NCI-H748 (cell line): ENCODE measurements at regions not wholly inside any gene's neighbourhood (a gene's known extent, or its start where the extent isn't known, plus 50 kb on each side); places are given as distances from the start of the nearest gene placed in this dataset.
A peak's percentile ranks its signal among the peaks of the same experiment; 100 is the strongest.

Source experiments
- DNase-seq: peaks from one replicate; lab custom pipeline; 2025; ENCODE audit not compliant: unreplicated experiment; lab: John Stamatoyannopoulos, UW

DNA sequence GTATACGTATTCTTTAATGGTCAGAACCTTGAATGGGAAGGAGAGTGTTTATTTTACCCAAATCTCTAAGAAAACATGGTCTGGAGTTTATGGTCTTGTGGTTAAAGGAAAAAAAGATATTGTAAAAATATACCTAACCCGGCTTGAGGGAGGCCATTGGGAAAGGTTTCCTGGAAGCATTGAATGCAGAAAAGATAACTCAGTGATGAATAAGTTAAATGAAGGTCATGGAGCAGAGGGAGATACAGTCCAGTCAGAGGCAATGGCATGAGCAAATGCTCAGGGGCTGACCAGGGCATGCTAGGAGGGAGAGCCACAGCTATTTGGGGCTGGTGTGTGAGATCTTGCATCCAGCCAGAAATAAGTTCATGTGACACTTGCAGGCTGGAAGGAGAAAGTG lies 430.4 kb upstream of the CDH5 start:
- no peak for DNase-seq

- no peak for DNase-seq
Observed at GRCh38 chr16:65934443-65934842, 432.0 kb upstream of the CDH5 start.

DNA sequence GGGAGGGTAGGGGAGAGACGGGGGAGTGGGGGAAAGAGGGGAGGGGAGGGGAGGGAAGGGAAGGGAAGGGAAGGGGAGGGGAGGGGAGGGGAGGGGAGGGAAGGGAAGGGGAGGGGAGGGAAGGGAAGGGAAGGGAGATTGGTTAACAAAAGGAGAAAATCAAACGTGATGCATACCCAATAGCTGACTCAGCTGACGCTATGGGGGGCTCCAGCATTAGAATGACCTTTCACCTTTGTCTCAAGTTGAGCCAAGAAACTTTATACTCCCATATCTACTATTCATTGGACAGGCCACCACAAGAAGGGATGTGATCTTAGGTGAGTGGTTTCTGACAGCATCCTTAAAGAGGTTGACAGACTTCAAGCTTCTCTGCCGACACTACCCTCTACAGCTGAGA lies 432.8 kb upstream of the CDH5 start:
- no peak for DNase-seq

- DNase-seq: no peak
Observed at GRCh38 chr16:65932350-65933072, 434.0 kb upstream of the CDH5 start.

DNA sequence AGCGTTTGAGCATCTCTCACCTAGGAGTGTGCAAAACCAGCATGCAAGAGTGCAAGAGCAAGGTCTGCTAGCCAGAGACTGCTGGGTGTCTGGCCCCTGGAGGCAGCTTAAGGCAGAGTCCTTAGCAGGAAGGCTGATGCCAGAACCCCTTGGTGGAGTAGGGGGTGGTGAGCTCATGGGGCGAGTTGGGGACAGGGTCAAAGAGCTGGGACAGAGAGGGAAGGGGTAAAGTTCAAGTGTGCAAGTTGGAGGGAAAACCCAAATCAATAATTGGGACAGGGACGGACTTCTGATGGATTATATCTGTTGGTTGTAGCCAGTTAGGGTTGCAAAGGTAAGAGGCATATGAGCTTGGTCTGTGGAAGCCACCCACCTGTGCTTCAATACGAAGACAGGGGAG lies 443.6 kb upstream of the CDH5 start:
- DNase-seq: no peak

- no peak for DNase-seq
Observed at GRCh38 chr16:65919986-65920376, 446.5 kb upstream of the CDH5 start.

- DNase-seq: peak; percentile 41
Observed at GRCh38 chr16:65919145-65919985, 447.1 kb upstream of the CDH5 start.

DNA sequence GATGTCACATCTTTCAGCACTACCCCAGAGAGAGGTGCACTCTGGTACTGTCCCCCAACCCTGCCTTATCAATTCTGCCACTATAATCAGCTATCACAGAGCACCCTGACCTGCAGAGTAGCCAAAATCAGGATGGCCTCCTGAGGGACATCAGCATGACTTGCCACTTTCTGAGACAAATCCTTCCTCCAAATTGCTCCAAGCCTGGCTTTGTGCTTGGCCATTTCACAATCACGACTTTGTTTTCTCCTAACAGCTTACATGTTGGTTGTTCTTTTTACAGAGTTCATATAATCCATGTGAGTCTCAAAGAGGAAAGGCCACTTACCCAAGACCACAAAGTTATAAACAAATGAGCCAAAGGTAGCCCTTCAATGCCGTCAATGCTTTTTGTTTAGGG lies 449.0 kb upstream of the CDH5 start:
- no peak for DNase-seq

GRCh38 chr16:65916995-65917394 lies 449.5 kb upstream of the CDH5 start:
- no peak for DNase-seq

DNA sequence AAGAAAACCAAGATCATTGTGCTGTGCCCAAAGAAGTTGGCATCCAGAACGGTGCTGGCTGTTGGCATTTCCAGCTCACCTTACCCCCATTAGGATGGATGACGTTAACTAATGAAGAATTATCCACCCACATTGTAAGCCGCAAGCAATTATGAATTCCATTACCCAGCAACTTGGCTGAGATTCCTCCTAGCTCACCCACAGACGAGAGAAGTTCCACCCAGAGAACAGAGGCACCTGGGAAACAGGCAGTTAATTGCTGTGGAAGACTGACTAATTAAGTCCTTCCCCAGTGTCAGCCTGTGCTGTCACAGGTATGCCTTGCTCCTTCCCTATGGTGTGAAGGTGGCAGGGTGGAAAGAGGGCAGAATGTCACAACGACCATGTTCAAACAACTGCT lies 456.2 kb upstream of the CDH5 start:
- DNase-seq: no peak

DNA sequence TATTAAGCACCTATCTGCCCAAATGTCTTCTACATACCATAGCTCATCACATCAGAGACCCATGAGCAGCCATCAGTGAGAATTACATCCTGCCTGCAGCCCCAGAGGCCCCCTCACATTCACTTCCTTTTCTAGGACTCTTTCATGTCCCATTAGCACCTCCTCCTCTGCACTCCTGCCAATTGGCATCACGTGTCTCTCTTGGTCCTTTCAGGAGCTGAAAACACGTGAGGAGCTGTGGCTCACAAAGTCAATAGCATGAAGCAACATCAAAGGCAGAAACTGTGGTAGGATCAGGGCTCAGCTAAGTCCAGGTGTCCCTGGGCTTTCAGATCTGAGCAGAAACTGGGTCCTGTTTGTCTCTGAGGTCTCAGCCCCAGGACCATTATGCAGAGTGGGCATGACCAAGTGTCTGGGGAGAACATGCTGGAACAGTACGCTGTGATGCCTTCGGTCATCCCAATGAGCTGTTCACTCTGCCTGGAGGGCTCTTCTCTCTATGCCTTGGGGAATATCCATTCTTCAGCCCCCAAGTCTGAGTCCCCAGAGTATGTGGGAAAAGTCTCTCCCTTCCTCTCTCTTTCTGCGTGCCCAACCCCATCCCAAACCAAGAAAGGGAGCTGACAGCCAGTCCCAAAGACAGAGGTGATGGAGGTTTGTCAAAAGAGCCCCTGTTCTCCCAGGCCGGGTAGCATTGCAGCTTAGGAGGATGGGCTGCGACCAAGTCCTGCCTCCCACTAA lies 457.0 kb upstream of the CDH5 start:
- DNase-seq: peak; percentile 13

- peak; percentile 72 for DNase-seq
Observed at GRCh38 chr16:65908568-65908967, 457.9 kb upstream of the CDH5 start.

DNA sequence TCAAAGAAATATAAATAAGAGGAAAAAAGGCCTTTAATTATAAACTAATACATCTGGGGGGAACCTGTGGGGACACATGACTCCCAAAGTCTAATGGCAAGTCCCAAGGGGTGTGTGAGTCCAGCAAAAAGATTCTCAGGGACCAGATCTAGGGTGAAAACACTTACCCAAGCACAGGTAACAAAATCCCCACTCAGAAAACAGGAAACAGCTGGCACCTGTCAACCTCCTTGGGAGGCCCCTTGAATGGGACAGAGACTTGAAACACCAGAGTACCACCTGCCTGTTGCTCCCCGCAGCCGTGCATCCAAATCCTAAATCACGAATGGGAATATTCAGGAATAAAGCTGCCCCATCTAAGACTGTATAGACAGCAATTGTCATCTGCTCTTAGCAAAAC lies 461.2 kb upstream of the CDH5 start:
- DNase-seq: peak; percentile 13

DNA sequence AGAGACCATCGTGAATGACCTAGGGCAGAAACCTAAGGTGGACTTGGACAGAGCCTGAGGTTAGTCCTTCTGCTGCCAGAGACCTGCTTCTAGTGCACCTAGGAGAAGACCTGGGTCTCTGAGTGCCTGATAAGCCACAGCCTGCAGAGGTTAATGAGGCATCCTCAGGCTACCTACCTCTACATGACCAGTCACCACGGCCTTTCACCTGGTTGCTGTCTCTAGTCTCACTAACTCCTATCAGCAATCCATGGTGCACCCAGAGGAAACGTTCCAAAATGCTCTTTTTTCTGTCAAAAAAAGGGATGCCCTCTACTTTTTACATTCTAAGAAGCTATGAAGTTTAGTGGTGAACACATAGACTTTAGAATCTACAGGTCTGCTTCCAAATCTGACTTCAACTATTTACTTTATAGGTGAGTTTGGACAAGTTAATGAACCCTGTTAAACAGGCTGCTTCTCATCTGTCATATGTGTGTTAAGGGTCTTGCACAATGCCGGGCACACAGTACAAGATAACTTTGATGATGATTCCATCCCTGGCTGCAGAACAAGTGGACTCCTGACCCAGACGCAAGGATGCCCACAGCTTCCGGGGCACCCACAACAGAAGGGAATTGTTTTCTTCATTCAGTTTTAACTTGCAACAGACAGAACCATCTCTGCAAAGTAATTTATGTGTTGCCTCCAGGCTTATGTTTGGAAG lies 469.9 kb upstream of the CDH5 start:
- no peak for DNase-seq

GRCh38 chr16:65895906-65896305 lies 470.6 kb upstream of the CDH5 start:
- no peak for DNase-seq

GRCh38 chr16:65895486-65895885 lies 471.0 kb upstream of the CDH5 start:
- DNase-seq: no peak

DNA sequence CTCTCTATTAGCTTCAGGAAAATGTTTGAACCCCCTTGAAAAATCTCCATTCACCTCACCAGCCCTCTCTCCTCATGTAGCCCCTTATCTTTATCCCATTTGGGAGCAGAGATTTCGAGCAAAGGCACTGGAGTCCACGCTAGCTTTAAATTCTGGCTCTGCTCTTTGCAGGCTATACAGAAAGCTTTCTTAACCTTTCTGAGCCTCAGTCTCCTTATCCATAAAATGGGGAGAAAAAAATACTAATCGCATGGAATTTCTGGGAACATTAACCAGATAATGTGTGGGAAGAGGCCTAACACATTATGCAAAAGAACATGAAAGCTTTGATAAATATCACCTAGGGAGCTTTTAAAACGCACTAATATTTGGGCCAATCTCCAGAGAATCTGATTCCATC lies 476.3 kb upstream of the CDH5 start:
- DNase-seq: no peak

DNA sequence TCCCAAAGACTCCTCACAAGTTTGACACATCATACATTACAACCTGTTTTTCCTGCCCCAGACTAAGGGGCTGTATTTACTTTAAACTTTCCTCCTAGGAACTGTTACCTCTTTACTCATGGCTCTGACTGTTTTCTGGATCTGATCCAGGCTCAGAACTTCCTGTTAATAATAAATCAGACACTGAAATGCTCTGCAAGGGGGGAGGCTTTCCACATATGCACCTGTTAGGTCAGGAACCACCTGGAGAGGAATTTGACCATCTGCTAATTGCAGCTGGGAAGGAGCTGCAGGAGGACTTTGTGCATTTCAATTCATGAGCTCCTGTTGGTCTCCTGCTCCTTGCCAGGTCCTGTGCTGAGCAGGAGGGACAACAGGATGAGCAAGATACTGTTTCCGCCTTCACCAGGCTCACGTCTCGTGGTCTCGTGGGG lies 476.9 kb upstream of the CDH5 start:
- peak; percentile 57 for DNase-seq

DNA sequence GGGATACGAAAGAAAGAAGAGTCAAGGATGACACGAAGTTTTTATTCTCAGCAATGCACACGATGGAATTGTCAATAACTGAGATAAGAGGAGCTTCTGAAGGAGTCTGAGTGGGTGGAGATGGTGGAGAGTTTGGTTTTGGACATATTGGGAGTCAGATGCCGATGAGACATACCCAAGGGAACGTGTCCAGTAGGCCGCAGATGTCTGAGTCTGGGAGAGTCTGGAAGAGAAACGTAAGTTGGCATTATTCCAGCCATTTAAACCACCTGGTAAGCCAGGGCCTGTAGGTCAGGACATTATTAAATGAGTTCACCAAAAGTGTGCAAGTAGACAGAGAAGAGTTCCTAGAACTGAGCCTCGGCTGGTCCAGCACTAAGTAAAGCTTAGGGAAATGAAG lies 478.3 kb upstream of the CDH5 start:
- peak; percentile 2 for DNase-seq

- no peak for DNase-seq
Observed at GRCh38 chr16:65884018-65884417, 482.5 kb upstream of the CDH5 start.

GRCh38 chr16:65878347-65878746 lies 488.1 kb upstream of the CDH5 start:
- DNase-seq: no peak
